NB4 (cell line): ENCODE measurements at regions not wholly inside any gene's neighbourhood (a gene's known extent, or its start where the extent isn't known, plus 50 kb on each side); places are given as distances from the start of the nearest gene placed in this dataset.
"Not testable (repeated sequence)": the region's sequence is repeated elsewhere in the genome, so short reads cannot be mapped to it uniquely, and the experiment has no call there.

Experiments used
- CTCF ChIP-seq: IDR thresholded peaks from one replicate; pipeline ENCODE4 v1.5.1; 2012; ENCODE audit warnings: low read depth, low read length
- MAX ChIP-seq: IDR thresholded peaks from 2 replicates; pipeline ENCODE4 v1.6.1; 2011; ENCODE audit warnings: low read depth, low read length
- MYC ChIP-seq: IDR thresholded peaks from 2 replicates; pipeline ENCODE4 v1.6.1; 2011; ENCODE audit warnings: low read depth, low read length
- POLR2A ChIP-seq: IDR thresholded peaks from 2 replicates; pipeline ENCODE4 v1.6.1; 2011; ENCODE audit warnings: mild to moderate bottlenecking; ENCODE audit not compliant: insufficient read length; ENCODE audit errors: extremely low read depth

- not testable (repeated sequence) for TF ChIP-seq CTCF, POLR2A, MAX, MYC
Measured at GRCh38 chr7:149600669-149601330, 103.2 kb upstream of the ZNF746 start.
